Right ventricle myocardium superior (tissue), 1 donor: ENCODE measurements at regions not wholly inside any gene's neighbourhood (a gene's known extent, or its start where the extent isn't known, plus 50 kb on each side); places are given as distances from the start of the nearest gene placed in this dataset.
A peak's percentile ranks its signal among the peaks of the same experiment; 100 is the strongest.

Experiments
- ATAC-seq: fragments of 200-7000 bp; cut with Tn5 transposase; one replicate; pipeline ENCODE4 v1.9.1; 2020; ENCODE audit warnings: mild to moderate bottlenecking; ENCODE audit not compliant: poor library complexity
- DNase-seq: peaks from one replicate; pipeline ENCODE4 v3.0.0-alpha.2; 2020
- intact Hi-C: fragments of 100-400 bp; cut with DNase I; formaldehyde crosslinking; loops from one replicate; pipeline ENCODE4 v1.11.2; 2022
- donor health status: DM: no; HTN: yes; CAD: no; lungs with severe emphysema.

- intact Hi-C loops: no loop called here
- ATAC-seq (no peak), DNase-seq (no peak)
These were observed 82.5 kb upstream of the DPH5 start for GRCh38 chr1:101108111-101108500.

GRCh38 chr1:101107496-101108110 lies 82.0 kb upstream of the DPH5 start:
- intact Hi-C loops: no loop called here
- DNase-seq (no peak), ATAC-seq (peak; percentile 39)

DNA sequence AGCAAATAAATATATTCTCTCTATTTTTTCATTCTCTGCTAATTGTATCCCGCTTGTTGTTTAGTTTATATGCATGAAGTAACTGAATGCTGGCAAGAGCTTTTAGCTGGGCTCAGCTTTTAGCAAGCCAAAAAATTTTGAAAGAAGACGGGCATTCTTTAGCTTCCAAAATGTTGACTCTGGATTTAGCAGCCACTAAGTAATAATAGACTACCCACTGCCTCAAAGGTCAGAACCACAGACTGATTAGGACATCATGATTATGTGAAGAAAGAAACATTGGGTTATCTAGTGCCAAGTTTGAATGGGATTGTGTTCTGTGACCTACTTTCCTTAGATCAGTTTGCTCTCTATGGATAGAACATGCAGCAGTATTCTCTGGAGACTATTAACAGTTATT lies 80.3 kb upstream of the DPH5 start:
- DNase-seq (no peak), ATAC-seq (peak; percentile 84)
- intact Hi-C loops: no loop called here

- DNase-seq (no peak), ATAC-seq (no peak)
- intact Hi-C loops: no loop called here
These were observed 77.0 kb upstream of the DPH5 start for GRCh38 chr1:101102426-101103156.

DNA sequence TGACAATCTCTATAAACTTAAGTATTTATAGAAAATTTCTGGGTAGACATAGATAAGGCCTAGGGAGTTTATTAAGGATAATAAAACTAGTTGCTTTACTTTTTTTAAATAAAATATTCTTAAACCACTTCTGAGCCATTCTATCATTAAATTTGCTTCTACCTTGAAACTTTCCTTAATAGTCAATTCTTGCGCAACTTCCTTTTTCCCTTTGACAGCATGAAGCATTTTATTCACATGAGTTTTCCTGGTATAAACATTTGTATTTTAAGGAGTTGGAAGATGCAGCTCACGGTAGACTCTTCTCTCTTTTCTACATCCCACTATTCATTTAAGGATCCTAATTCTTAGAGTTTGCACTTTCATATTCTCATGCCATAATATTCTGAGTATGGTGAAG lies 75.8 kb upstream of the DPH5 start:
- ATAC-seq (no peak), DNase-seq (no peak)
- intact Hi-C loops: no loop called here

- intact Hi-C loops: no loop called here
These were observed 75.1 kb upstream of the DPH5 start for GRCh38 chr1:101100674-101101073.

GRCh38 chr1:101098907-101099306 lies 73.3 kb upstream of the DPH5 start:
- DNase-seq: no peak
- no peak for ATAC-seq
- intact Hi-C loops: no loop called here

More at GRCh38 chr1:101100674-101101073, 75.1 kb upstream of the DPH5 start:
- no peak for ATAC-seq
- DNase-seq: no peak

DNA sequence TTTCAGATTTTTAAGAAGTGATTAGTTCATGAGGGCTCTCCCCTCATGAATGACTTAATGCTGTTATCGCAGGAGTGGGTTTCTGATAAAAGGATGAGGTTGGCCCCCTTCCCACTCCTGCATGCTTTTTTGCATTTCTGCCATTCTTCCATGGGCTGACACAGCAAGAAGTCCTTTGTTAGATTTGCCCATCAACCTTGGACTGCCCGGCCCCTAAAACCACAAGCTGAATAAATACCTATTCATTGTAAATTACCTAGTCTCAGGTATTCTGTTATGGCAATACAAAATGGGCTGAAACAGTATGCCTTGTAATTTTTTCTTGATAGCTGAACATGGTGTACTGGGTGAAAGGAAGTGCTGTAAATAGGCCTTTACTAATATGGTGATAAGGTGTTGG lies 72.7 kb upstream of the DPH5 start:
- ATAC-seq: no peak
- no peak for DNase-seq
- intact Hi-C loops: no loop called here

- intact Hi-C loops: no loop called here
- ATAC-seq (no peak), DNase-seq (no peak)
These were observed 64.2 kb upstream of the DPH5 start for GRCh38 chr1:101089613-101090338.

GRCh38 chr1:101088431-101088830 lies 62.8 kb upstream of the DPH5 start:
- DNase-seq: no peak

GRCh38 chr1:101086783-101087182 lies 61.2 kb upstream of the DPH5 start:
- DNase-seq (no peak), ATAC-seq (peak; percentile 73)
- intact Hi-C loops: no loop called here

More at GRCh38 chr1:101088431-101088830, 62.8 kb upstream of the DPH5 start:
- intact Hi-C loops: no loop called here
- ATAC-seq: no peak

DNA sequence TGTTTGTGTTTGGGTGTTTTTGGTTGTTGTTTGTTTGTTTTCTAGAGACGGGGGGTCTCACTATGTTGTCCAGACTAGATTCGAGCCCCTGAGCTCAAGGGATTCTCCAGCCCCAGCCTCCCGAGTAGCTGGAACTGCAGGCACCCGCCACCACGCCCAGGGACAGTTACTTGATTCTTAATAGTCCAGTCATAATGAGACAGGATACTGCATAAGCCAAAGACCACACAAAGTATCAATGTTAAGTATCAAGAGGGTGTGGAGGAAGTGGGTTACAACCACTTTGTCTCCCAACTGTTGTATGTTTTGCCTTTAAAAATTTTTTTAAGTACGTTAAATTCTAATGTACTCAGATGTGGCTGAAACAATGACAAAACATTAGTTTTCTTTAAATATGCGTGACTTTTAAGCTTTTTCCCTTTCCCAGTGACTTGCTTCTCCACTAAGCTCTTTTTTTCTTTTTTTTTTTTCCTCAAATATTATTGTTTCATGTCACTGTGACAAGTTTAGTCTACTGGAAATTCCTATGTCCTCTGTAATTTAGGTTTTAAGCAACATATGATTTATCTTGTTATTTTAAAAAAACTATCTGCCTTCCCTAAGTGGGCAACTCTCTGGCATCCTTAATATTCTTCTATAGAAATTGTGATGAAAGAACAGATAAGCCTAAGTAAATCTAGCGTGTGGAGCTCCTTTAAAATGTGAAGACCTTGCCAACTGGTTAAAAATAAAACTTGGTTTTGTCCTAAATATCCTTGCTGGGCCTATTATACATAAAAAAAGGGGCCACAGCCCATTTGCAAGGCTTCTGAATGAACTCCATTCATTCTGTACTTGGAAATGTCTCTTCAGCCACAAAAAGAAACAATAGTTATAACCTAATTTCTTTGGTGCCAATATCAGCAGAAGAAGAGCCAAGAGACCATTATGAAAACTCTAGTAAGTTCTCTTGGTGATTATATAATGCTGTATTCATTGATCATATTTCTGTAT lies 56.2 kb upstream of the DPH5 start:
- DNase-seq (peak; percentile 33), ATAC-seq (no peak)
- intact Hi-C loops: no loop called here

- DNase-seq (no peak), ATAC-seq (no peak)
- intact Hi-C loops: no loop called here
These were observed 55.3 kb upstream of the DPH5 start for GRCh38 chr1:101080859-101081258.

DNA sequence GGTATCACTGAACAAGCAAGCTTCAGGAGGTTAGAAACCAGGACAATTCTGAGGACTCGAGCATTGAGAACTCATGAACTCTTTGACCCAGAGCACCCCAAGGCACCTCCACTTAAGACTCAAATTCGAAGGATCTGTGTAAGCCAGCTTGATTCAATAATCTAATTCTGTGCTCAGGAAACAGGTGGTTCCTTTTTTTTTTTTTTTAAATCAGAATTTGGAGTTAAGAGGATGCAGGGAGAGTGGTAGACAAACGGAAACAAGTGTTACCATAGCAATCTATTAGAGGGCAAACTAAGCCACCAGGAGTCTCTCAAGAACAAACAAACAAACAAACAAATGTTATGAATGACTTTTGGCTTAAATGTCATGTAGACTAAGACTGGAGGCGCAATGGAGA lies 53.8 kb upstream of the DPH5 start:
- no peak for DNase-seq
- intact Hi-C loops: no loop called here
- no peak for ATAC-seq

- no peak for DNase-seq
- ATAC-seq: no peak
- intact Hi-C loops: no loop called here
These were observed 52.3 kb upstream of the DPH5 start for GRCh38 chr1:101077849-101078248.

DNA sequence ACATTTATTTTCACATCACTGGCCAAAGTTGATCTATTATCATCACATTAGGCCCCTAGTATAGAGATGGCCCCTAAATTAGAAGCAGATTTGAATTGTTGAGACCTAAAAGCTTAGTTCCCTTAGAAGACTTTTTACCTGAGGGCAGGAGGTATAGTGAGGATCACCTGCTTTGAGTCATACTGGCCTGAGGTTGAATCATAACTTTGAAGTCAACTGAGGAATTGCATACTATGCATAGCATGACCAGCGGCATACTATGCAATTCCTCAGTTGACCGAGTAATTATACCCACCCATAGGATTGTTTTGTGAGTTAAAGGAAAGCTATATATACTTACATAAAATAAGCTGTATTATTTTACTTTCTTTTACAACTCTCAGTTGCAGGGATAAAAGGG lies 50.3 kb upstream of the DPH5 start:
- intact Hi-C loops: no loop called here
- ATAC-seq: no peak
- no peak for DNase-seq
